Fibroblast of lung (primary cell): ENCODE measurements at regions not wholly inside any gene's neighbourhood (a gene's known extent, or its start where the extent isn't known, plus 50 kb on each side); places are given as distances from the start of the nearest gene placed in this dataset.

Experiments used
- DNase-seq, 2 donors: peaks; one replicate each; pipeline versions ENCODE4 v3.0.0 to v3.0.0-alpha.2; 2010; ENCODE audit warnings: low read depth in 2 of 2
- H2AFZ ChIP-seq: 2 replicates; pipeline ENCODE4 v1.5.1; 2012; ENCODE audit warnings: low read length, control low read depth, inconsistent platforms
- H3K27ac ChIP-seq: 2 replicates; pipeline ENCODE4 v1.5.1; 2011; ENCODE audit warnings: low read length, control low read depth; ENCODE audit not compliant: insufficient read depth
- H3K27me3 ChIP-seq: 2 replicates; pipeline ENCODE4 v1.5.1; 2011; ENCODE audit warnings: mild to moderate bottlenecking, low read length; ENCODE audit not compliant: control insufficient read depth, insufficient read depth
- H3K36me3 ChIP-seq: 2 replicates; pipeline ENCODE4 v1.5.1; 2011; ENCODE audit warnings: low read length; ENCODE audit not compliant: control insufficient read depth, insufficient read depth
- H3K4me1 ChIP-seq: 2 replicates; pipeline ENCODE4 v1.5.1; 2011; ENCODE audit warnings: low read length; ENCODE audit not compliant: control insufficient read depth, insufficient read depth; ENCODE audit errors: extremely low read depth
- H3K4me2 ChIP-seq: 2 replicates; pipeline ENCODE4 v1.5.1; 2011; ENCODE audit warnings: low read length, control low read depth; ENCODE audit not compliant: insufficient read depth; ENCODE audit errors: extremely low read depth
- H3K4me3 ChIP-seq, 4 experiments: fragments of 200-600 bp in 1 of 4; sonication (generic) in 1 of 4; replicated peaks in 1 of 4; 2 replicates each; pipeline ENCODE4 v1.5.1; 2011 to 2016; ENCODE audit warnings: low read length in 4 of 4, low read depth in 3 of 4, mild to moderate bottlenecking in 3 of 4, control low read depth in 2 of 4, inconsistent platforms in 1 of 4, mixed read lengths in 1 of 4; ENCODE audit not compliant: insufficient read depth in 1 of 4; ENCODE audit errors: control extremely low read depth in 1 of 4
- H3K79me2 ChIP-seq: 2 replicates; pipeline ENCODE4 v1.5.1; 2012; ENCODE audit warnings: mild to moderate bottlenecking, low read length, inconsistent platforms; ENCODE audit not compliant: control insufficient read depth, insufficient read depth
- H3K9ac ChIP-seq: 2 replicates; pipeline ENCODE4 v1.5.1; 2011; ENCODE audit warnings: mild to moderate bottlenecking, low read length, control low read depth; ENCODE audit not compliant: insufficient read depth
- H3K9me3 ChIP-seq: 2 replicates; pipeline ENCODE4 v1.5.1; 2012; ENCODE audit warnings: low read depth, low read length; ENCODE audit not compliant: control insufficient read depth, insufficient read depth
- H4K20me1 ChIP-seq: 2 replicates; pipeline ENCODE4 v1.5.1; 2011; ENCODE audit warnings: low read length; ENCODE audit not compliant: control insufficient read depth, insufficient read depth; ENCODE audit errors: extremely low read depth
- EZH2 ChIP-seq: IDR thresholded peaks from 2 replicates; pipeline ENCODE4 v1.5.1; 2012; ENCODE audit warnings: low read length, control low read depth, mild to moderate bottlenecking; ENCODE audit errors: missing control alignments
- TF ChIP-seq, protein P1 (sequence below), 2 donors: IDR thresholded peaks in 1 of 2; conservative IDR thresholded peaks in 1 of 2; 1 replicate in 1 of 2; 2 replicates in 1 of 2; pipeline ENCODE4 v1.5.1; 2011 to 2012; ENCODE audit warnings: low read length in 2 of 2, control low read depth in 1 of 2, inconsistent platforms in 1 of 2, low read depth in 1 of 2, mild to moderate bottlenecking in 1 of 2

DNA sequence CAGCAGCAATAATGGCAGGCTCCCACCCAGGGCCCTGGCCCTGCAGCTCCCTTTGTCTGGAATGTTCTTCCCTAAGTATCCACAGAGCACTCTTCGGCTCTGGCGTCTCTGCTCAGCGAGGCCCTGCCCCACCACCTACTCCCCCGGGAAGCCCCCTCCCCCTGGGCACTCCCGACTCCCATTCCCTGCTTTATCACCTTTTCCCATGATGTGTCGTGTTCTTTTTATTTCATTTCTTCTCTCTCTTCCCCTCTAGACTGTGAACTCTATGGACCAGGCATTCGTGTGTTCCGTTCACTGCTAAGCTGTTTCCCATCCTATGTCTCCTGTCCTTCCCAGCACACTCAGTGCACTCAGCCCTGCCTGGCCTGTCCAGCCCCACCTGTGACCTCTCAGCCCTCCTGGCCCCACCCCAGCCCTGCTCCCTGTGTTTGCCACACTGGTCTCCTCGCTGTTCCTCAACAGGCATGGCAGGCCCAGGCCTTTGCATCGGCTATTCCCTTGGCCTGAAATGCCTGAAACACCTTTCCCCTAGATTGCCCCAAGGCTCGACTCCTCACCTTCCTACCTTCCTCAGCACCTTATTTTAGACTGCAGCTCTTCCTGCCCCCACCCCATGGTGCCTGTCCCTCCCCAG is 107.4 kb downstream of the TPRA1 start:
- Histone ChIP-seq H3K27ac (no peak overlapping the region), H3K27me3 (no peaks in the 10 kb centered on the region), H3K9ac (no peak overlapping the region), H3K79me2 (no peaks in the 10 kb centered on the region), H3K4me3 (no peak overlapping the region), H3K4me1 (no peaks in the 10 kb centered on the region), H3K9me3 (no peaks in the 10 kb centered on the region), H3K4me2 (no peak overlapping the region), H3K36me3 (no peaks in the 10 kb centered on the region), H4K20me1 (no peaks in the 10 kb centered on the region), H2AFZ (no peak overlapping the region)
- DNase-seq, result no peak
- no peak for TF ChIP-seq EZH2
- TF ChIP-seq, protein P1, sequence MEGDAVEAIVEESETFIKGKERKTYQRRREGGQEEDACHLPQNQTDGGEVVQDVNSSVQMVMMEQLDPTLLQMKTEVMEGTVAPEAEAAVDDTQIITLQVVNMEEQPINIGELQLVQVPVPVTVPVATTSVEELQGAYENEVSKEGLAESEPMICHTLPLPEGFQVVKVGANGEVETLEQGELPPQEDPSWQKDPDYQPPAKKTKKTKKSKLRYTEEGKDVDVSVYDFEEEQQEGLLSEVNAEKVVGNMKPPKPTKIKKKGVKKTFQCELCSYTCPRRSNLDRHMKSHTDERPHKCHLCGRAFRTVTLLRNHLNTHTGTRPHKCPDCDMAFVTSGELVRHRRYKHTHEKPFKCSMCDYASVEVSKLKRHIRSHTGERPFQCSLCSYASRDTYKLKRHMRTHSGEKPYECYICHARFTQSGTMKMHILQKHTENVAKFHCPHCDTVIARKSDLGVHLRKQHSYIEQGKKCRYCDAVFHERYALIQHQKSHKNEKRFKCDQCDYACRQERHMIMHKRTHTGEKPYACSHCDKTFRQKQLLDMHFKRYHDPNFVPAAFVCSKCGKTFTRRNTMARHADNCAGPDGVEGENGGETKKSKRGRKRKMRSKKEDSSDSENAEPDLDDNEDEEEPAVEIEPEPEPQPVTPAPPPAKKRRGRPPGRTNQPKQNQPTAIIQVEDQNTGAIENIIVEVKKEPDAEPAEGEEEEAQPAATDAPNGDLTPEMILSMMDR (conservative IDR thresholded peaks at IDR 0.05 in 1 of 2, IDR thresholded peaks at IDR 0.05 in 1 of 2; ENCODE audit: low read depth in 1 of 2, low read length in 2 of 2), result no peak

DNA sequence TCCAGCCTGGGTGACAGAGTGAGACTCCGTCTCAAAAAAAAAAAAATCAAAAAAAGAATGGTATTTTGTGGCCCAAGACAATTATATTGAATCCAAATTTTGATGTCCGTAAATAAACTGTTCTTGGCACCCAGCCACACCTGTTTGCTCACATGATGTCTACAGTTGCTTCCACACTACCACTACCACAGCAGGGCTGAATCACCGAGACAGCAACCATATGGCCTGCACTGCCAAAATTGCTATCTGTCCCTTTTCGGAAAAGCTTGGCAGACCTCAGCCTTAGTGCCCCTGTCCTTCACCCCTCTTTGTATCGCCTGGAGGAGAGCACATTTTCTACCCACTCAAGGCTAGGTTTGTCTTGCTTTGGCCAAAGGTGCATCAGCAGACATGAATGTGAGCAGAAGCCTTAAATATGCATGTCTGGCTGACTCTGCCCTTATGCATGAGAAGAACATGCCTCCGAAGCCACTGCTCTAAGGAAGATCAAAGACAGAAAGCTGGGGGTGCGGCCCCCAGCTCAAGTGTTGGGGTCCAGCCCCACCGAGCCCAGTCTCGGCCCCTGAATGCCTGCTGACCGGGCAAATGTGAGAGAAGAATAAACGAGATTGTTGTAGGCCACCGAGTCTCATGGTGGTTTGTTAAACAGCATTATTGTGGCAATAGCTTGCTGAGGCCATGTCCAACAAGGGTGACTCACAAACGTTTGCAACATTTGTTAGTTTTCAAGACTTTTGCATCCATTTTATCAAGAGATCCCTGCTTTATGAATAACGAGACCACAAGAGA is 108.1 kb downstream of the TPRA1 start:
- no peaks in the 10 kb centered on the region for H3K36me3 ChIP-seq
- DNase-seq, result peak in 1 of 2 donors; percentile 37
- no peaks in the 10 kb centered on the region for H3K9me3 ChIP-seq
- H3K79me2 ChIP-seq, result no peaks in the 10 kb centered on the region
- no peaks in the 10 kb centered on the region for H4K20me1 ChIP-seq
- no peak overlapping the region for H3K4me2 ChIP-seq
- H2AFZ ChIP-seq, result no peak overlapping the region
- TF ChIP-seq, protein P1 (conservative IDR thresholded peaks at IDR 0.05 in 1 of 2, IDR thresholded peaks at IDR 0.05 in 1 of 2; ENCODE audit: low read depth in 1 of 2, low read length in 2 of 2), result no peak
- TF ChIP-seq EZH2, result no peak
- no peaks in the 10 kb centered on the region for H3K27me3 ChIP-seq
- H3K9ac ChIP-seq, result no peak overlapping the region
- H3K4me1 ChIP-seq, result no peaks in the 10 kb centered on the region
- no peak overlapping the region for H3K27ac ChIP-seq
- H3K4me3 ChIP-seq, result no peak overlapping the region

DNA sequence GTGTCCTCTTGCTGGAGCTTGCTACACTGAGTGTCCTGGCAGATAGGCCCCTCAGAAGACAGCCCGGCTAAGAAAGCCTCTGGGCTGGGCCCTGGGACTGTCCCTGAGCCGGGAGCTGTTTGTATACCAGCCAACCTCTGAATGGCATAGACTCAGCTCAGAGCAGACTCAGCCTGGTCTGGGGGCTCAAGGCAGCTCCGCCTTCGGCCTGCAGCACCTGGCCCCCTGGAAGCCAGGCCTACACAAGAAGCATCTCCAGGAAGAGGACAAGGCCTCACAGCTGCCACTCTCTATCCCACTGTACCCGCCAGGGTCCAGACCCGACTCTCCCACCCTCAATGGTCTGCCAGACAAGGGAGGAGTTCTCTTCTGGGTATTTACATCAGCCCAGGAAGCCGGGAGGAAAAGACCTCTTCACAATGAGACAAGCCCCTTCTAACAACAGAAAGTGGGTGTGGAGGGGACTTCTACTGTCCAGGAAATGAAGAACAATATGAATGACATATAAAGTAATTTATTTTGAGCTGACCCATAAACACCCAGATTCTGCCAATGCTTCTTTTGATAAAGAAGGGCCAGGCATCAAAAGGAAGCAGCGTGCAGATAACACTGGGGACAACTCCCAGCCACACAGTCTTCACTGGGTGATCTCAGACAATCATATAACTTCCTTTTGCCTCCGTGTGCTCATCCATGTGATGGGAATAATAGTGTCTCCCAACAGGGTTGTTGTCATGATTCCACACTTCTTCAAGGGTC is 110.2 kb downstream of the TPRA1 start:
- H3K9me3 ChIP-seq, result no peaks in the 10 kb centered on the region
- no peak overlapping the region for H3K4me2 ChIP-seq
- DNase-seq, result no peak

More for the DNA sequence above, 110.2 kb downstream of the TPRA1 start:
- no peak overlapping the region for H3K4me3 ChIP-seq
- no peaks in the 10 kb centered on the region for H4K20me1 ChIP-seq
- TF ChIP-seq, protein P1 (conservative IDR thresholded peaks at IDR 0.05 in 1 of 2, IDR thresholded peaks at IDR 0.05 in 1 of 2; ENCODE audit: low read depth in 1 of 2, low read length in 2 of 2), result no peak
- TF ChIP-seq EZH2, result no peak
- no peaks in the 10 kb centered on the region for H3K4me1 ChIP-seq
- no peaks in the 10 kb centered on the region for H3K27me3 ChIP-seq
- no peak overlapping the region for H3K9ac ChIP-seq
- H2AFZ ChIP-seq, result no peak overlapping the region
- H3K27ac ChIP-seq, result no peak overlapping the region
- no peaks in the 10 kb centered on the region for H3K36me3 ChIP-seq
- H3K79me2 ChIP-seq, result no peaks in the 10 kb centered on the region
